HCT116 (cell line): ENCODE measurements at regions not wholly inside any gene's neighbourhood (a gene's known extent, or its start where the extent isn't known, plus 50 kb on each side); places are given as distances from the start of the nearest gene placed in this dataset.

Experiments
- ATAC-seq: fragments of 200-7000 bp; cut with Tn5 transposase; 2 replicates; pipeline ENCODE4 v1.9.1; 2020; ENCODE audit warnings: mild to moderate bottlenecking, moderate library complexity
- BruUV-seq: library from RNA; stranded (reverse); fragments of 400-500 nt; replicated peaks from 2 replicates; lab custom pipeline; 2021; lab: Mats Ljungman, UMichigan
- CTCF ChIA-PET: fragments of 300-600 bp; sonication (Branson Sonifier 250); formaldehyde crosslinking; loops from one replicate; lab custom pipeline; 2021; ENCODE audit warnings: antibody characterized with exemption; lab: Charles Lee
- POLR2A ChIA-PET: fragments of 300-600, 350-600 bp; sonication (Branson Sonifier 250); formaldehyde crosslinking; loops from one replicate; lab custom pipeline; 2021; ENCODE audit warnings: antibody characterized with exemption; lab: Charles Lee
- RAD21 ChIA-PET, 2 experiments: fragments of 300-600 bp; sonication (Branson Sonifier 250); formaldehyde crosslinking; loops; one replicate each; lab custom pipeline; 2023; ENCODE audit warnings: low total read pairs in 2 of 2; ENCODE audit not compliant: uncharacterized antibody in 2 of 2, unreplicated experiment in 2 of 2, low non-redundant PET in 1 of 2; lab: Charles Lee
- DNase-seq: peaks from one replicate; pipeline ENCODE4 v3.0.0-alpha.2; 2010; ENCODE audit warnings: low read depth, low spot score
- H2AFZ ChIP-seq: fragments of 200-600 bp; shearing (Covaris generic), sonication (generic); 2 replicates; pipeline ENCODE4 v1.6.1; 2017; ENCODE audit warnings: low read depth, mixed run types, mixed read lengths, antibody characterized with exemption, low read length; ENCODE audit not compliant: poor library complexity, severe bottlenecking
- H3K27ac ChIP-seq: 2 replicates; pipeline ENCODE4 v1.5.1; 2012; ENCODE audit warnings: low read depth, low read length
- H3K27me3 ChIP-seq: fragments of 200-600 bp; sonication (generic); 2 replicates; pipeline ENCODE4 v1.6.1; 2016; ENCODE audit warnings: mixed run types, low read length, mixed read lengths; ENCODE audit not compliant: insufficient read depth
- H3K36me3 ChIP-seq, 2 experiments: fragments of 200-500 bp in 1 of 2; fragments of 200-600 bp in 1 of 2; sonication (Bioruptor generic) in 1 of 2; sonication (generic) in 1 of 2; 2 replicates each; pipeline versions ENCODE4 v1.5.1 to v1.6.1; 2014 to 2016; ENCODE audit warnings: low read length in 2 of 2, inconsistent platforms in 1 of 2, mixed read lengths in 1 of 2, mixed run types in 1 of 2; ENCODE audit not compliant: insufficient read depth in 2 of 2, control insufficient read depth in 1 of 2
- H3K4me1 ChIP-seq, 2 experiments: fragments of 200-600 bp in 1 of 2; sonication (generic) in 1 of 2; 2 replicates each; pipeline versions ENCODE4 v1.5.1 to v1.6.1; 2012 to 2017; ENCODE audit warnings: low read length in 2 of 2, inconsistent platforms in 1 of 2, mild to moderate bottlenecking in 1 of 2, mixed read lengths in 1 of 2, mixed run types in 1 of 2, moderate library complexity in 1 of 2; ENCODE audit not compliant: insufficient read depth in 2 of 2, control insufficient read depth in 1 of 2
- H3K4me2 ChIP-seq: fragments of 200-600 bp; sonication (generic); 2 replicates; pipeline ENCODE4 v1.6.1; 2017; ENCODE audit warnings: mixed run types, low read length, mixed read lengths
- H3K4me3 ChIP-seq, 2 experiments: fragments of 200-600 bp in 1 of 2; sonication (generic) in 1 of 2; replicated peaks in 1 of 2; 2 replicates each; pipeline ENCODE4 v1.5.1; 2011 to 2016; ENCODE audit warnings: low read length in 2 of 2, control low read depth in 1 of 2, low read depth in 1 of 2, mild to moderate bottlenecking in 1 of 2, mixed read lengths in 1 of 2, mixed run types in 1 of 2
- H3K79me2 ChIP-seq: fragments of 200-600 bp; sonication (generic); 2 replicates; pipeline ENCODE4 v1.6.1; 2017; ENCODE audit warnings: mild to moderate bottlenecking, mixed run types, low read length, moderate library complexity, mixed read lengths; ENCODE audit not compliant: insufficient read depth
- H3K9ac ChIP-seq: fragments of 200-600 bp; sonication (generic); 2 replicates; pipeline ENCODE4 v1.6.1; 2016; ENCODE audit warnings: low read length, mixed read lengths
- H3K9me2 ChIP-seq: fragments of 200-600 bp; sonication (generic), shearing (Covaris generic); 2 replicates; pipeline ENCODE4 v1.6.1; 2017; ENCODE audit warnings: mixed run types, mild to moderate bottlenecking, moderate library complexity; ENCODE audit not compliant: insufficient read depth
- H3K9me3 ChIP-seq, 2 experiments: fragments of 200-500 bp in 1 of 2; fragments of 200-600 bp in 1 of 2; sonication (Bioruptor generic) in 1 of 2; sonication (generic) in 1 of 2; 2 replicates each; pipeline ENCODE4 v1.6.1; 2014 to 2017; ENCODE audit warnings: low read length in 2 of 2, mixed read lengths in 2 of 2, inconsistent platforms in 1 of 2, low read depth in 1 of 2, mild to moderate bottlenecking in 1 of 2, mixed run types in 1 of 2, moderate library complexity in 1 of 2; ENCODE audit not compliant: control insufficient read depth in 1 of 2, insufficient read depth in 1 of 2
- H4K20me1 ChIP-seq: fragments of 200-600 bp; sonication (generic), shearing (Covaris generic); 2 replicates; pipeline ENCODE4 v1.6.1; 2017; ENCODE audit warnings: mixed run types, mild to moderate bottlenecking, moderate library complexity; ENCODE audit not compliant: insufficient read depth
- CBX3 ChIP-seq: IDR thresholded peaks from 2 replicates; pipeline ENCODE4 v1.6.1; 2012; ENCODE audit warnings: low read depth
- CEBPB ChIP-seq: IDR thresholded peaks from 2 replicates; pipeline ENCODE4 v1.6.1; 2012; ENCODE audit warnings: low read depth
- EGR1 ChIP-seq: IDR thresholded peaks from 2 replicates; pipeline ENCODE4 v1.6.1; 2012; ENCODE audit warnings: low read depth
- EZH2 ChIP-seq: fragments of 200-600 bp; sonication (generic); IDR thresholded peaks from 2 replicates; pipeline ENCODE4 v1.6.1; 2017; ENCODE audit warnings: antibody characterized with exemption, mixed run types
- EZH2phosphoT487 ChIP-seq: fragments of 200-600 bp; IDR thresholded peaks from 2 replicates; pipeline ENCODE4 v1.6.1; 2018; ENCODE audit warnings: antibody characterized with exemption, borderline replicate concordance
- FOSL1 ChIP-seq: IDR thresholded peaks from 2 replicates; pipeline ENCODE4 v1.6.1; 2012; ENCODE audit warnings: low read depth
- JUND ChIP-seq: IDR thresholded peaks from 2 replicates; pipeline ENCODE4 v1.6.1; 2012
- POLR2A ChIP-seq: IDR thresholded peaks from 2 replicates; pipeline ENCODE4 v1.7.0; 2011; ENCODE audit warnings: borderline replicate concordance; ENCODE audit not compliant: insufficient read depth, insufficient read length; ENCODE audit errors: extremely low read depth
- POLR2AphosphoS5 ChIP-seq: IDR thresholded peaks from 2 replicates; pipeline ENCODE4 v1.6.1; 2011; ENCODE audit warnings: mild to moderate bottlenecking, low read depth, low read length, moderate library complexity
- SIN3A ChIP-seq: IDR thresholded peaks from 2 replicates; pipeline ENCODE4 v1.6.1; 2012; ENCODE audit warnings: low read depth
- SP1 ChIP-seq: IDR thresholded peaks from 2 replicates; pipeline ENCODE4 v1.6.1; 2012; ENCODE audit warnings: low read depth
- SRF ChIP-seq: IDR thresholded peaks from 2 replicates; pipeline ENCODE4 v1.6.1; 2012; ENCODE audit warnings: low read depth
- TCF7L2 ChIP-seq: IDR thresholded peaks from 2 replicates; pipeline ENCODE4 v1.7.0; 2011; ENCODE audit warnings: borderline replicate concordance, inconsistent platforms; ENCODE audit not compliant: insufficient read depth, insufficient read length; ENCODE audit errors: extremely low read depth
- YY1 ChIP-seq: IDR thresholded peaks from 2 replicates; pipeline ENCODE4 v1.6.1; 2011; ENCODE audit warnings: low read length, low read depth, moderate library complexity, mild to moderate bottlenecking; ENCODE audit not compliant: insufficient replicate concordance; ENCODE audit errors: extremely low read depth
- ZBTB33 ChIP-seq: IDR thresholded peaks from 2 replicates; pipeline ENCODE4 v1.6.1; 2011; ENCODE audit warnings: mild to moderate bottlenecking, low read length, moderate library complexity; ENCODE audit not compliant: insufficient replicate concordance; ENCODE audit errors: extremely low read depth
- ZFX ChIP-seq: fragments of 450-650 bp; IDR thresholded peaks from 2 replicates; pipeline ENCODE4 v1.6.1; 2017
- ZNF274 ChIP-seq: fragments of 200-500 bp; sonication (Bioruptor generic); IDR thresholded peaks from 2 replicates; pipeline ENCODE4 v1.6.1; 2014; ENCODE audit warnings: mild to moderate bottlenecking, low read depth, low read length, inconsistent platforms
- intact Hi-C: fragments of 100-400 bp; cut with micrococcal nuclease; formaldehyde crosslinking; loops from 2 replicates; pipeline ENCODE4 v1.10.0; 2022
- TF ChIP-seq, protein P1 (sequence below): IDR thresholded peaks from 2 replicates; pipeline ENCODE4 v1.6.1; 2012
- TF ChIP-seq, protein P2 (sequence below), 3 experiments: fragments of 200-600 bp in 1 of 3; sonication (generic) in 1 of 3; IDR thresholded peaks in 2 of 3; conservative IDR thresholded peaks in 1 of 3; 2 replicates each; pipeline ENCODE4 v1.5.1; 2012 to 2017; ENCODE audit warnings: low read depth in 2 of 3, low read length in 2 of 3, antibody characterized with exemption in 1 of 3, borderline replicate concordance in 1 of 3, control low read depth in 1 of 3, mild to moderate bottlenecking in 1 of 3, mixed read lengths in 1 of 3, mixed run types in 1 of 3, moderate library complexity in 1 of 3; ENCODE audit not compliant: insufficient read depth in 1 of 3

DNA sequence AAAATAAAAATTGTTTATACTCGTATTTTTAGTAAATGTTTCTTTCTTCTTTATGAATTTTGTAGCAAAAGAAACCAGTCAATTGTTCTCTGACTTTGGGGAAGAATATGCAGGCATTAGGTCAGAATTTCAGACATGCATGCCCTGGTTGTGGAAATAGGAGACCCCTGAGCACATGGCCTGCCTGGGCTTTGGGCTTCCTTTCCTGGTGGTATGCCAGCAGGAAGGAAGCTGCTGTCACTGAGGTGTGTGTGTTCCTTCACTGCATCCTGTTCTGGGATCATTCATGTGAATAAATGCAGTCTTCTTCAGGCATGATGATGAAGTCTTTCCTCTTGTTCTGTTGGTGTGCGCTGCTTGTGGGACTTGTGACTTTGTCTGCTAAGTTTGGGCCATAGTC, 920.2 kb upstream of the VRK2 start:
- POLR2A ChIA-PET: no interaction called here
- BruUV-seq: no TSS peak

More for the DNA sequence above, 920.2 kb upstream of the VRK2 start:
- Histone ChIP-seq H3K4me1 (no peaks in the 10 kb centered on the region), H2AFZ (no peak overlapping the region), H3K27ac (no peak overlapping the region), H3K27me3 (no peaks in the 10 kb centered on the region), H3K9ac (no peak overlapping the region), H3K4me3 (no peak overlapping the region), H3K79me2 (no peaks in the 10 kb centered on the region), H4K20me1 (no peaks in the 10 kb centered on the region), H3K36me3 (no peaks in the 10 kb centered on the region), H3K9me3 (no peaks in the 10 kb centered on the region), H3K9me2 (no peaks in the 10 kb centered on the region), H3K4me2 (no peak overlapping the region)
- DNase-seq (no peak), ATAC-seq (no peak)
- ChIA-PET CTCF (no interaction called here), RAD21 (no interaction called here)
- intact Hi-C loops: no loop called here
- TF ChIP-seq EZH2 (no peak), SIN3A (no peak), YY1 (no peak), EZH2phosphoT487 (no peak), JUND (no peak), EGR1 (no peak), POLR2AphosphoS5 (no peak), CBX3 (no peak), POLR2A (no peak), SP1 (no peak), SRF (no peak), CEBPB (no peak), TCF7L2 (no peak), ZNF274 (no peak), ZBTB33 (no peak), FOSL1 (no peak), ZFX (no peak)
- TF ChIP-seq, protein P1, sequence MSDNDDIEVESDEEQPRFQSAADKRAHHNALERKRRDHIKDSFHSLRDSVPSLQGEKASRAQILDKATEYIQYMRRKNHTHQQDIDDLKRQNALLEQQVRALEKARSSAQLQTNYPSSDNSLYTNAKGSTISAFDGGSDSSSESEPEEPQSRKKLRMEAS: no peak
- TF ChIP-seq, protein P2, sequence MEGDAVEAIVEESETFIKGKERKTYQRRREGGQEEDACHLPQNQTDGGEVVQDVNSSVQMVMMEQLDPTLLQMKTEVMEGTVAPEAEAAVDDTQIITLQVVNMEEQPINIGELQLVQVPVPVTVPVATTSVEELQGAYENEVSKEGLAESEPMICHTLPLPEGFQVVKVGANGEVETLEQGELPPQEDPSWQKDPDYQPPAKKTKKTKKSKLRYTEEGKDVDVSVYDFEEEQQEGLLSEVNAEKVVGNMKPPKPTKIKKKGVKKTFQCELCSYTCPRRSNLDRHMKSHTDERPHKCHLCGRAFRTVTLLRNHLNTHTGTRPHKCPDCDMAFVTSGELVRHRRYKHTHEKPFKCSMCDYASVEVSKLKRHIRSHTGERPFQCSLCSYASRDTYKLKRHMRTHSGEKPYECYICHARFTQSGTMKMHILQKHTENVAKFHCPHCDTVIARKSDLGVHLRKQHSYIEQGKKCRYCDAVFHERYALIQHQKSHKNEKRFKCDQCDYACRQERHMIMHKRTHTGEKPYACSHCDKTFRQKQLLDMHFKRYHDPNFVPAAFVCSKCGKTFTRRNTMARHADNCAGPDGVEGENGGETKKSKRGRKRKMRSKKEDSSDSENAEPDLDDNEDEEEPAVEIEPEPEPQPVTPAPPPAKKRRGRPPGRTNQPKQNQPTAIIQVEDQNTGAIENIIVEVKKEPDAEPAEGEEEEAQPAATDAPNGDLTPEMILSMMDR (IDR thresholded peaks at IDR 0.05 in 2 of 3, conservative IDR thresholded peaks at IDR 0.05 in 1 of 3; ENCODE audit: borderline replicate concordance in 1 of 3, insufficient read depth in 1 of 3, low read depth in 2 of 3, low read length in 2 of 3): no peak
